ENCODE measurements at regions not wholly inside any gene's neighbourhood (a gene's known extent, or its start where the extent isn't known, plus 50 kb on each side); places are given as distances from the start of the nearest gene placed in this dataset.
"Not testable (repeated sequence)": the region's sequence is repeated elsewhere in the genome, so short reads cannot be mapped to it uniquely, and the experiment has no call there.

DNA sequence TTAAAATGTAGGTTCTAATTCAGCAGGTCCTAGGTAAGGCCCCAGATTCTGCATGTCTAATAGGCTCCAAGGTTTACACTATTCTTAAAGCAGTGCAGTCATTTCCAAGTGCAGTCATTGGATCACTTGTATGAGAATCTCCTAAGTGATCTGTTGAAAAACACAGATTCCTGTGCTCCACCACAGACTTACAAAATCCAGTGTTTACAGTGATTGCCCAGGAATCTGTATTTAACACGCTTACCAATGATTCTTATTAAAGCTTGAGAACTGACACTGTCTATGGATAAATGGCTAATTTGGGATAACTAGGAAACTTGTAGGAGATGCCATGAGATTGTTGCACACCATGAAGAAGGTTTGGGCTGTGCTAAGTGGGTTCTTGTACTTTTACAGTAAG lies 104.6 kb upstream of the PLEKHG1 start:
- DNase-seq (ENCODE audit: low read depth, low spot score), result no peak

DNA sequence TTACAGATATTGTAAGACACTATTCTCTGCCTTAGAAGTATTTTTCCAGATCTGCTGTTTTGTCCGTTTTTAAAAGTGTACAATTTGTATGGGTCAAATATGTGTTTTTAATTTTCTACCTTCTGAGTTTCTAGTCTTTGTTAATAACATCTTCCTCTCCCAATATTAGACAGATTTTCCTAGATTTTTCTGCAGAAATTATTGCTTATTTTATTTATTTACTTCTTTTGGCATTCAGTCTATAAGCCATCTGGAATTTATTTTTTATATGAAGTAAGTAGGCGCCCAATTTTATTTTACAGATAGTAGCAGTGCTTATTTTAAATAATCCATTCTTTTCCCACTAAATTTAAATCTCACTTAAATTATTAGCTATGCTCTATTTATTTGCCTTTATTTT lies 103.1 kb upstream of the PLEKHG1 start:
- DNase-seq (ENCODE audit: low read depth, low spot score), result no peak

DNA sequence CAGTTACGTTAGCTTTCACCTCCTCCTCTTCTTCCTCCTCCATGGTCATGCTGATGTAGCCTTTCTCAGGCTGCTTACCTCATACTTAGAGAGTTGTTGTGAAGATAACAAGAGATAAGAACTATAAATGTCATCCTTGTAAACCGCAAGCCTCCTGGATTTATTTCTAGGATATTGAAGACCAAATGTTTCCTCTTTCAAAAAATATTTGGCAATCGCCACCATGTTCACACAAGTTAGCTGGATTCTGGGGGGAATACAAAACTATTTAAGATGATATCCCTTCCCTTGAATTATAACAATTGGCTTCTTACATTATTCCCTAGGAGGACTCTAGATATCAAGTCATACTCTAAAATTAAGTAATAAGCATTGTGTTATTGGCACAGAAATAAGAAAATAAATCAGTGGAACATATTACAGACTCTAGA lies 99.8 kb upstream of the PLEKHG1 start:
- no peak for DNase-seq (ENCODE audit: low read depth, low spot score)

DNA sequence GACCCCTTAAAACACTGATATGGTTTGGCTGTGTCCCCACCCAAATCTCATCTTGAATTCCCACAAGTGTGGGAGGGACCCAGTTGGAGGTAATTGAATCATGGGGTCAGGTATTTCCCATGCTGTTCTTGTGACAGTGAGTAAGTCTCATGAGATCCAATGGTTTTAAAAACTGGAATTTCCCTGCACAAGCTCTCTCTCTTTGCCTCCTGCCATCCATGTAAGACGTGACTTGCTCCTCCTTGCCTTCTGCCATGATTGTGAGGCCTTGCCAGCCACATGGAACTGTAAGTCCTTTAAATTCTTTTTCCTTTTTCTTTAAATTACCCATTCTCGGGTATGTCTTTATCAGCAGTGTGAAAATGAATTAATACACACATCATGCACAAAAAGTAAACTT lies 99.1 kb upstream of the PLEKHG1 start:
- DNase-seq (ENCODE audit: low read depth, low spot score), result not testable (repeated sequence)

DNA sequence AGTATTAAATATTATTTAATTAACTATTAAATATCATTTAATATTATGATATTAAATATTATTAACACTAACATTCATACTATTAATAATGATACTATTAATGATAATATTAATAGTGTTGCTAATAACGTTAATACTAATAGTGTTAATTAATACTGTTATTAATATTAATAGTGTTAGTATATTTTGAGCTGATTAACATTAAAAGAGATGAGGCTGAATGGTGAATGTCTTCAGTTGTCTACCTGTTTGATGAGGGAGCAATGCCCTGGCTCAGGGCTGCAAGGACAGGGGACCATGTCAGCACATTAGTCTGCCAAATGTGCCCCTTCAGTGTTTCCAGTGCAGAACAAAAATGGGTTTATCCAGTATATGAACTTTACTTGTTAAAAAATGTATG lies 96.6 kb upstream of the PLEKHG1 start:
- DNase-seq (ENCODE audit: low read depth, low spot score), result no peak

DNA sequence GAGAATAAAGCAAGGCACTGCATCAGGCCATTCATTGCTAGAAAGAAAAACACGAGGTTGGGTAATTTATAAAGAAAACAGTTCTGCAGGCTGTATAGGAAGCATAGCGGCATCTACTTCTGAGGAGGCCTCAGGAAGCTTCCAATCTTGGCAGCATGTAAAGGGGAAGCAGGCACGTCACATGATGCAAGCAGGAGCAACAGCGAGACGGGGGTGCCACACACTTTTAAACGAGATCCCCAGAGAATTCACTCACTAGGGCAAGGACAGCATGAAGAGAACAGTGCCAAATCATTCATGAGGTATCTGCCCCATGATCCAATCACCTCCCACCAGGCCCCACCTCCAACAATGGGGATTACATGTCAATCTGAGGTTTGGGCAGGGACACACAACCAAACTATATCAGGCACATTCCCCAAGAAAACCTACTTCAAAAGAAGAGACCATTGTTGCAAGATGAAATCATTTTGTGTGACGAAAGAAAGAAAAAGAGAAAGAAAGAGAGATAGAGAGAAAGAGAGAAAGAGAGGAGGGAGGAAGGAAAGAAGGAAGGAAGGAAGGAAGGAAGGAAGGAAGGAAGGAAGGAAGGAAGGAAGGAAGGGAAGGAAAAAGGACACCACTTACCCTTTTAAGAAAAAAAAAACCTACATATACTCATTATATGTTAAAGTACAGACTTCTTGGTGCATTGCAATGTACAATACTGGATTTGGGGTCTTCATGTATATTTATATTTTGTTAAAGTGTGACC lies 95.9 kb upstream of the PLEKHG1 start:
- DNase-seq (ENCODE audit: low read depth, low spot score), result no peak

DNA sequence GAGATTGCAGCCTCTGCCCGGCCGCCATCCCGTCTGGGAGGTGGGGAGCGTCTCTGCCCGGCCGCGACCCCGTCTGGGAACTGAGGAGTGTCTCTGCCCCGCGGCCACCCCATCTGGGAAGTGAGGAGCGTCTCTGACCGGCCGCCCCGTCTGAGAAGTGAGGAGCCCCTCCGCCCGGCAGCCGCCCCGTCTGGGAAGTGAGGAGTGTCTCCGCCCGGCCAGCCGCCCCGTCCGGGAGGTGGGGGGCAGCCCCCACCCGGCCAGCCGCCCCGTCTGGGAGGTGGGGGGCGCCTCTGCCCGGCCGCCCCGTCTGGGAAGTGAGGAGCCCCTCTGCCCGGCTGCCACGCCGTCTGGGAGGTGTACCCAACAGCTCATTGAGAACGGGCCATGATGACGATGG lies 92.3 kb upstream of the PLEKHG1 start:
- not testable (repeated sequence) for DNase-seq (ENCODE audit: low read depth, low spot score)

DNA sequence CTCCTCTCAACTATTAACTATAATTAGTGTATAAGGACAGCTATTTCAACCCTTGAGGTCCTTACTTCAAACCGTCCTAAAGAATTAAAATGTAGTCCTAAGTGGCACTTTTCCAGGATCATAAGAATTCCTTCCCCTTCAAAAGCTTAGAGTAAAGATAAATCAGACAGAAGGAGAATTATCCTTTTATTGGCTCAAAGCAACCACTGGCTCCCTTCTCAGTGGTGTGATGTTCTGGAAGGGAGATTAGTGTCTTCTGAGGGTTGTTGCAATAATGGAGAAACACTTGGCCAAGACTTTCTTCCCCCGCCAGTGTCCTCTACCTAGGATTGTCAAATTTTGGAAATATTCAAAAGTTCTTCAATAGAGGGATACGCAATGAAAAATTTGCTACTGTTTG lies 89.1 kb upstream of the PLEKHG1 start:
- DNase-seq (ENCODE audit: low read depth, low spot score), result no peak

DNA sequence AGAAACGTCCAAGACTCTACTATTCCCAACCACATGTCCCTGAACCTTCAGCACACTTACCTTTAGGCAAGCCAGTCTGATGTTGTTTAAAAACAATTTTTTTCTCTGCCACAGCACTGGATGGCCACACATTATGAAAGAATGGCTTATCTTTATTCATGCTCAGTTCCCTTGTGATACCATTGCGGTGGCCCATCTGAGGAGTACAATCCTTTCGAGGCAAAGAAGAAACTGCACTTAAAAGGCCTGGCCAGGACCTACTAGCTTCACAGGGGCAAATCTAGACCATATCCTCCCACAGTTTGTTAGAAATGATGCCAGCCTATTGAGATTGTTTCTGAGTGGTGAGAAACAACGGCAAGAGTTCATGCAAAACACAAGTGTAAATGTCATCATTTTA lies 88.4 kb upstream of the PLEKHG1 start:
- DNase-seq (ENCODE audit: low read depth, low spot score), result no peak

DNA sequence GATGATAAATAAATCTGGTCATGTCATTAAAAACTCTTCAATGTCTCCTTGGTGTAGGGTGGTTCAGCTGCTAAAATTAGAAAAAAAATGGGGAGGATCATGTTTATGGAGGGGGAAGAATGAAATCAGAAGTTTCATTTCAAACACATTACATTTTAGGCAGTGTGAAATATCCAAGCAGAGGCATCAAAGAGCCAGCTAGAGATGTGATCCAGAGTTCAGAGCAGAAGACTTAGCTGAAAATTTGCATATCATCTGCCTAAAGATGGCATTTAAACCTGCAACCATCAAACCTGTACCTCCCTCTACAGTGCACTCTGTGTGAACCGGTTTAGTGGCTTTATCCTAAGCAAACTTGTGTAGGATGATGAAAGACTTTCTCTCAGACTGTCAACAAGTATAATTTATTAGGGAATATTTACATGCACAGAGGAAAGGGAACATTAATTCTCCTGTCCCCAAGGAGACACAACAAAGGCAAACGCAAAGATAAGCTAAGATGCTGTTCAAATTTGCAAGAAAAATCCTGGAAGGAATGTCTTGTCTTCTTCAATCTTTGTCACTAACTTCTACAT lies 84.8 kb upstream of the PLEKHG1 start:
- DNase-seq (ENCODE audit: low read depth, low spot score), result no peak

DNA sequence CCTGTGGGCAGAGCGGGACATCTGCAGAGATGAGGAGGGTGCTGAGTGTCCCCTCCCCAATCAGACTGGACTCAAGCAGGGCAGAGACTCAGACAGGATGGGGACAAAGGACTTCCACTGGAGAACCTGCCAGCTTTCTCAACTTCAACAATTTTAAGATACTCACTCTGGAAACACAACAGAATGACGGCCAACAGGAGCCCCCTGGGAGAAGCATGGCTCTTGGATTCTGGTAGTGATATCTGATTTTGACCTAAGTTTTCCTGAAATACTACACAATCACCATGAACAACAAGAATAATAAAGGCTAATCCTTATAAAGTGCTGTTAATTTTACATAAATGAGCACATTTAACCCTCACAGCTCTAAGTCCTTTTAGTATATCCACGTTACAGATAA lies 83.5 kb upstream of the PLEKHG1 start:
- no peak for DNase-seq (ENCODE audit: low read depth, low spot score)

DNA sequence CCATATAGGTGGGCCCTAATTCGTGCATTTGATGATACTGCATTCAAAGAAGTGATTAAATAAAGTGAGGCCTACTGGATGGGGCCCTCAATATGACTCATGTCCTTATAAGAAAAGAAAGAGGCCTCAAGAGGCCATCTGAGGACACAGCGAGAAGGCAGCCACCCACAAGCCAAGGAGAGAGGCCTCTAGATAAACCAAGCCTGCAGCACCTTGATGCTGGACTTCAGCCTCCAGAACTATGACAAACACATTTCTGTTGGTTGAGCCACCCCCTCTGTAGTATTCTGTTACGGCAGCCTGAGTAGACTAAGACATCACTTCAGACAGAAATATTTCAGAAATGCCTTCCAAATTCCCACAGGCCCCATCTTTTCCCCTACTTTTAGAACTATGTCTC lies 82.5 kb upstream of the PLEKHG1 start:
- DNase-seq (ENCODE audit: low read depth, low spot score), result no peak

DNA sequence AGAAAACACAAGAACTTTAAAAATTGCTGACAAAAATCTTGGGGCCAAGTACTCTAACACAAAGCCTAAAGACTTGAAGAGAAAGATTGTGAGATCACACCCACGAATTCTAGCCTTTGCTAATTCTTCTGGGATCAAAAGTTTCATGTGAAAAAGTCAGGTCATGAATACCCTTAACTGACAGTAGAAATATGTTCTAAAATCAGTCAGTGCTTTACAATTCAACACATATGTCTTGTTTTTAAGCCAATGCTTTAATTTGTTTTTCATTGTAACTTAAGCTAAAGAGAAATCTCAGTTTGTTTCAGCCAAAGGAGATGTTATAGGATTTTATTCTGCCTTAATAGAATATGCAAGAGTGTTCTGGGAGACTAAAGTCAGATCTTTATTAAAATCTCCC lies 78.2 kb upstream of the PLEKHG1 start:
- no peak for DNase-seq (ENCODE audit: low read depth, low spot score)

DNA sequence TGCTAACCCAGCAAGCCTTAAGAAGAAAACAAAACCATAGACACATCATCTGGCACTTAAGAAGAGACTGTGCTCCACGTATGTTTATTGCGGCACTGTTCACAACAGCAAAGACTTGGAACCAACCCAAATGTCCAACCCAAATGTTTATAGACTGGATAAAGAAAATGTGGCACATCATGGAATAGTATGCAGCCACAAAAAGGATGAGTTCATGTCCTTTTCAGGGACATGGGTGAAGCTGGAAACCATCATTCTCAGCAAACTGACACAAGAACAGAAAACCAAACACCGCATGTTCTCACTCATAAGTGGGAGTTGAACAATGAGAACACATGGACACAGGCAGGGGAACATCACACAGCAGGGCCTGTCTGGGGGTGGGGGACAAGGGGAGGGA lies 76.5 kb upstream of the PLEKHG1 start:
- not testable (repeated sequence) for DNase-seq (ENCODE audit: low read depth, low spot score)

DNA sequence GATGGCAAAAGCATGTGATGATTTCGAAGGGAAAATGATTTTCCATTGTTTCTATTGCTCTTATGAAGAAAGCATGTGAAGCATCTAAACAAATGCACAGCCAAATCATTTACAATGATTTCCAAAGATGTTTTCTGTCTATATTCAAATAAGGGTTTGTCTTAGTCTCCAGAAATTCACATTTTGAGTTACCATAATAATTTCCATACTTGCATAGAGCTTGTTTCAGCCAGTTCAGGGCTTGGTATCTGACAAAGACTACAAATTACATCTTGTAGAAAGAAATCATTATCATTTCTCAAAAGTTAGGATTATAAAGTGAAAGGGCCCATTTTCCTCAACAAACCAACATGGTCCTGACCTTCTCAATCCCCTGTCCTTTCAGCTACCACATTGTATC lies 74.4 kb upstream of the PLEKHG1 start:
- DNase-seq (ENCODE audit: low read depth, low spot score), result no peak

DNA sequence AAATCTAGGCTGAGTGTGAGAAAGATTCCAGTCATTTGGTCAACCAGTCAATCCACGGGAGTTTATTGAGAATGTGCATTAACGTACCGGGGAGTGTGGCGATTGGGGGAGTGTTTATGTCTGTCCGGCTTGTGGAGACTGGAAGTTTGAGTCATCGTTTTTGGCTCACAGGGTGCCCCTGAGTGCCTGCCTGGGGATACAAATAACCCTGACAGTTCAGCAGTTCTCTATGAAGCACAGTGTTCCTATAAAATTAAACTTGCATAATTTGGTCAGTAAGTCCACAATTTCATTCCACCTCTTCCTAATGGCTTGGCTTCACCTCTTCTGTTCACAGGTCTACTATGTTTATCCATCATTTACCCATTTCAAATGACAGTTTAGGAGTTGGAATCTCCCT lies 72.6 kb upstream of the PLEKHG1 start:
- DNase-seq (ENCODE audit: low read depth, low spot score), result no peak

DNA sequence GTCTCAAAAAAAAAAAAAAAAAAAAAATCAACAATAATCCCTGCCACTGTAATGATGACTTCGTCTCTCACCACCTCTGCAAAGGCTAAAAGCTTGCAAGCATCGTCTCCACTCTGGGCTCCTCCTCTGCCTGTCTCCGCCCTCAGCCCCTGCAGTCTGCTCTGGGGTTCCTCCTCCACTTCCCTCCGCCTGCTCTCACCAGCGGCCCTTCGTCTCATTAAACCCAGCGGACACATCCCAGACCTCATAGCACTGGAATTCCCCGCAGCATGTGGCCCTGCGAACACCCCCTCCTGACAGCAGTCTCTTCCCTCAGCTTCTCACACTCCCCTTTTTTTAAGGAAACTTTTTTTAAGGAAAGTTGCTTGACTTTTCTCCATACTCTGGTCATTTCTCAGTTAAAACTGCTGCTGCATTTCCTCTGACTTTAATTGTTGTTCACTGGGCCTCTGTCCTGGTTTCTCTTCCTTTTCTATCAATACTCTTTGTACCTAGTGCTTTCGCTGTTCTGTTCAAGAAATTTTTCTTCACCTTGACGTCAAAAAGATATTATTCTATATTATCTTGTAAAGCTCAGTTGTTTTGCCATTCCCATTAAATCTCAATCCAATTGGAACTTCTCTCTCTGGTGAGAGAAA lies 70.9 kb upstream of the PLEKHG1 start:
- DNase-seq (ENCODE audit: low read depth, low spot score), result no peak

DNA sequence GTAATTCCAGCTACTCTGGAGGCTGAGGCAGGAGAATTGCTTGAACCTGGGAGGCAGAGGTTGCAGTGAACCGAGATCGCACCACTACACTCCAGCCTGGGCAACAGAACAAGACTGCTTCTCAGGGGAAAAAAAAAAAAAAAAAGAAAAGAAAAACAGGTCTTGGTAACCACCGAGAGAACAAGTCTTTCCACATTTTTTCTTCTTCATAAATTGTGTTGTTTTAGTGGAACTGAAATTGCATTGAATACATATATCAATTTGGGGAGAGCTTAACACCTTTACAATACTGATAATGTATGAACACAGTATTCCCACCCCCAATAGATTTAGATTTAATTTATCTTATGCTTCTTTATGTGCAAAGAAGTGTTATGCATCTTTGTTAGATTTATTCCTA lies 70.0 kb upstream of the PLEKHG1 start:
- DNase-seq (ENCODE audit: low read depth, low spot score), result no peak

DNA sequence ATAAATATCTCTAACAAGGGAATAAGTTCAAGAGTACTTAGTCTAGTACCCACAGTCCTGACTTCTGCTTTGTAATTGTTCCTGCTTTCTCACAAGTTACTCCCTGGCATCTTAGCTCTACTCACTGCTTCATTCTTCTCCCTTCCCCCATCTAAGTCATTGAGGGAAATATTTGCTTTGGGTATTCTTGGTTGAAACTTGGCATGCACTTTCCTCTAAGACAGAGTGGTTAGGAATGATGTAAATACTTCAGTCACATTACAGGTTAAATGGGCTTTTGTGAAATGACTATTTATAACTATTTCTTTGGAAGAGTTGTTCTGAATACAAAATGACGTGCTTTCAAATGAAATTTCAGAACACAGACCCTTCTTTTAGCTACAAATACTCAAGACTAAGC lies 67.7 kb upstream of the PLEKHG1 start:
- no peak for DNase-seq (ENCODE audit: low read depth, low spot score)

DNA sequence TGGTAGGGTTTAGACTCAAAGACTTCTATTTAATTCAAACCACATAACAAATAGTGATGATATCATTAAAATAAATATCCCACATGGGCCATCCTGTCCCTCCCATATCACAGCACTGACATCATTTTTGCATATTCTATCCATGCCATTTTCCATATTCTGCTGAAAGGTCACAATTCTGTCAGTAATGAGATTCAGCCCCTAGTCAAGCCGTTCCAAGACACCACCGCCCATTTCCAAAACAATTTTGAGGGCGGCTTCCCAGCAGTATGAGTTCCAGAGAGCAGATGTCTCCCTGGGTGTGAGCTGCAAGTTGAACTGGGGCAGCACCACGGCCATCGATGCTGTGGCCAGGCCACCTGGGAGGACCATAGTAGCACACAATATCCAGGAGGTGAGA lies 65.1 kb upstream of the PLEKHG1 start:
- DNase-seq (ENCODE audit: low read depth, low spot score), result no peak

DNA sequence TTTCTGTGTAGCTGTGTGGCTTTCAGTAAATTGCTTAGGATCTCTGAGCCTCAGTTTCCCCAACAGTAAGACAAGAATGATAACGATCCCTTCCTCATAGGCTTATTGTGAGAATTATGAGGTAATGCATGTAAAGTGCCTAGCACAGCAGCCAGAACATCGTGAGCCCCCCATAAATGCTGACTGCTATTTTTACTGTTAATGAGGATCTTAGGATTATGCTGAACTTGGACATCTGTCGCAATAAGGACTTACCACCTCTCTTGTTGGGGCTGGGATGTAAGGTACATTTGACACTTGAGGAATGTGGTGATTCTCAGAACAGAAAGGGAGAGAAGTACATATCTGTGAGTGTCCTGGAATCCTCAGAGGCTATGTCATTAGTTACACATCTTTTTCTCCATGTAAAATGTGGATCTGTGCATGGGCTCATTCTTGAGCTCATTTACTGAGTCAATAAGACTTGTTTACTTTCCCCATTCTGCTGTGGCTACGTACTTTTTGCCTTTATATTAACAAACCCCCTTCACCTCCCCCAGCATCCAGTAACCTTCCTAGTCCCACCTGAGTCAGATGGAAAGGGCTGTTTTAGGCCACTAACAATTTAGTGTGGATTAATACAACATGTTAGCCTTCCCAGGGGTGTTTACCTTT lies 64.4 kb upstream of the PLEKHG1 start:
- DNase-seq (ENCODE audit: low read depth, low spot score), result no peak

DNA sequence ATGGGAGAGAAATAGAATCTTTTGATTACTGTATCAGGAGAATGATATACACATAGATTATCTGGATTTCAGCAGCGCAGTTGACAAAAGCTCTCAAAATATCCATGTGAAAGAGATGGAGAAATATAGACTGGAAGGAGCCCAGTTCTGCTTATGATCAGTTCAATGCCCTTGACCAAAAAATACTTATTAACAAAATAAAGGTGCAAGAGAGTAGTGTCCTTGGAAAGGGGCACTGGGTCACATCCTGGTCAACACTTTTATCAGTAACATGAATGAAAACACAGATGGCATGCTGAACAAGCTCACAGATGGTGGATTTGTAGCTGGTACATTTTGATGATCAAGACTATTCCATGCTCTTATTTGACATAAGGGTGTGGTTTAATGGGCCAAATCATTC lies 63.9 kb upstream of the PLEKHG1 start:
- no peak for DNase-seq (ENCODE audit: low read depth, low spot score)

DNA sequence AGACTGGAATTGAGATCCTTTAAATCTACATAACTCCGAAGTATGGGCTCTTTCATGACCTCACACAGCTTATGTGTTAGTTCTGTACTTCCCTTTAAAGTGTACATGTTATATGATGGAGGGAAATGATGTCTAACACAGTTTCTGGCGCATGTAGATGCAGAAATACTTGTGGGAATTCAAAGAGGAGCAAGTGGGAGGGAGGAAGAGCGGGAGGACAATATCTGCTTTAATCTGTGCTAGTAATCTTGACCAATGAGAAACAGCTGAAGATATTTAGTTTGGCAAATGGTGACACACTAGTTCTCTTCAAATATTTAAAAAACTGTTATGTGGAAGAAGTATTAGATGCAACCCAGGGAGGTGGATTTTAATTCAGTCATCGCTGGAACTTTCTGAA lies 62.9 kb upstream of the PLEKHG1 start:
- no peak for DNase-seq (ENCODE audit: low read depth, low spot score)
